ENCODE measurements at regions not wholly inside any gene's neighbourhood (a gene's known extent, or its start where the extent isn't known, plus 50 kb on each side); places are given as distances from the start of the nearest gene placed in this dataset.

GRCh38 chr7:25632616-25633015, 404.3 kb upstream of the NPVF start:
- Histone ChIP-seq H3K4me1 (ENCODE audit: control insufficient read depth in 2 of 3, insufficient read depth in 2 of 3, low read depth in 1 of 3, low read length in 3 of 3) (peaks cover 0 to 2% (median 0%) of the 10 kb centered on the region in 3 donors), H3K9ac (ENCODE audit: low read length in 3 of 3) (no peak overlapping the region), H3K27ac (ENCODE audit: low read depth in 2 of 2, low read length in 2 of 2) (no peak overlapping the region), H3K9me3 (ENCODE audit: control insufficient read depth in 2 of 3, insufficient read depth in 1 of 3, low read length in 3 of 3) (no peaks in the 10 kb centered on the region), H3K27me3 (ENCODE audit: control insufficient read depth, insufficient read depth, low read length) (no peaks in the 10 kb centered on the region), H3K4me3 (ENCODE audit: low read length in 3 of 3) (no peak overlapping the region), H3K36me3 (ENCODE audit: control insufficient read depth in 2 of 3, insufficient read depth in 3 of 3, low read length in 3 of 3) (no peaks in the 10 kb centered on the region)
- no peak for TF ChIP-seq CTCF (IDR thresholded peaks at IDR 0.05; ENCODE audit: borderline replicate concordance, extremely low read depth, insufficient read depth)
- intact Hi-C loops (cut with DNase I) = no loop called here
- FAIRE-seq = no peak
- no peak for DNase-seq

- no peaks in the 10 kb centered on the region for H3K9me3 ChIP-seq (ENCODE audit: control insufficient read depth in 2 of 3, insufficient read depth in 1 of 3, low read length in 3 of 3)
- TF ChIP-seq CTCF (IDR thresholded peaks at IDR 0.05; ENCODE audit: borderline replicate concordance, extremely low read depth, insufficient read depth) = no peak
These were observed 405.2 kb upstream of the NPVF start for GRCh38 chr7:25633426-25634036.

GRCh38 chr7:25636168-25636567, 407.9 kb upstream of the NPVF start:
- no peak for TF ChIP-seq CTCF (IDR thresholded peaks at IDR 0.05; ENCODE audit: borderline replicate concordance, extremely low read depth, insufficient read depth)
- peaks cover 0 to 2% (median 0%) of the 10 kb centered on the region in 3 donors for H3K4me1 ChIP-seq (ENCODE audit: control insufficient read depth in 2 of 3, insufficient read depth in 2 of 3, low read depth in 1 of 3, low read length in 3 of 3)
- intact Hi-C loops (cut with DNase I) = no loop called here

More at GRCh38 chr7:25633426-25634036, 405.2 kb upstream of the NPVF start:
- no peak overlapping the region for H3K9ac ChIP-seq (ENCODE audit: low read length in 3 of 3)
- DNase-seq = peak in 1 of 5 donors; percentile 57
- FAIRE-seq = no peak
- no peak overlapping the region for H3K27ac ChIP-seq (ENCODE audit: low read depth in 2 of 2, low read length in 2 of 2)
- no peaks in the 10 kb centered on the region for H3K36me3 ChIP-seq (ENCODE audit: control insufficient read depth in 2 of 3, insufficient read depth in 3 of 3, low read length in 3 of 3)
- no peak overlapping the region for H3K4me3 ChIP-seq (ENCODE audit: low read length in 3 of 3)
- intact Hi-C loops (cut with DNase I) = no loop called here
- H3K27me3 ChIP-seq (ENCODE audit: control insufficient read depth, insufficient read depth, low read length) = no peaks in the 10 kb centered on the region
- H3K4me1 ChIP-seq (ENCODE audit: control insufficient read depth in 2 of 3, insufficient read depth in 2 of 3, low read depth in 1 of 3, low read length in 3 of 3) = peaks cover 0 to 2% (median 0%) of the 10 kb centered on the region in 3 donors

GRCh38 chr7:25636871-25637283, 408.6 kb upstream of the NPVF start:
- intact Hi-C loops (cut with DNase I) = no loop called here
- FAIRE-seq (no peak), DNase-seq (peak in 3 of 5 donors; percentile 60 to 86 (median 73))
- H3K9me3 ChIP-seq (ENCODE audit: control insufficient read depth in 2 of 3, insufficient read depth in 1 of 3, low read length in 3 of 3) = no peaks in the 10 kb centered on the region
- no peaks in the 10 kb centered on the region for H3K36me3 ChIP-seq (ENCODE audit: control insufficient read depth in 2 of 3, insufficient read depth in 3 of 3, low read length in 3 of 3)
- H3K4me3 ChIP-seq (ENCODE audit: low read length in 3 of 3) = no peak overlapping the region
- no peaks in the 10 kb centered on the region for H3K27me3 ChIP-seq (ENCODE audit: control insufficient read depth, insufficient read depth, low read length)
- no peak overlapping the region for H3K9ac ChIP-seq (ENCODE audit: low read length in 3 of 3)
- TF ChIP-seq CTCF (IDR thresholded peaks at IDR 0.05; ENCODE audit: borderline replicate concordance, extremely low read depth, insufficient read depth) = no peak
- no peak overlapping the region for H3K27ac ChIP-seq (ENCODE audit: low read depth in 2 of 2, low read length in 2 of 2)
- peaks cover 0 to 2% (median 0%) of the 10 kb centered on the region in 3 donors for H3K4me1 ChIP-seq (ENCODE audit: control insufficient read depth in 2 of 3, insufficient read depth in 2 of 3, low read depth in 1 of 3, low read length in 3 of 3)

More at GRCh38 chr7:25636168-25636567, 407.9 kb upstream of the NPVF start:
- Histone ChIP-seq H3K4me3 (ENCODE audit: low read length in 3 of 3) (no peak overlapping the region), H3K36me3 (ENCODE audit: control insufficient read depth in 2 of 3, insufficient read depth in 3 of 3, low read length in 3 of 3) (no peaks in the 10 kb centered on the region), H3K9me3 (ENCODE audit: control insufficient read depth in 2 of 3, insufficient read depth in 1 of 3, low read length in 3 of 3) (no peaks in the 10 kb centered on the region), H3K27ac (ENCODE audit: low read depth in 2 of 2, low read length in 2 of 2) (no peak overlapping the region), H3K27me3 (ENCODE audit: control insufficient read depth, insufficient read depth, low read length) (no peaks in the 10 kb centered on the region), H3K9ac (ENCODE audit: low read length in 3 of 3) (no peak overlapping the region)
- no peak for DNase-seq
- FAIRE-seq = no peak

All from kidney (tissue), 13 donors.